Daoy (cell line): ENCODE measurements at regions not wholly inside any gene's neighbourhood (a gene's known extent, or its start where the extent isn't known, plus 50 kb on each side); places are given as distances from the start of the nearest gene placed in this dataset.
A peak's percentile ranks its signal among the peaks of the same experiment; 100 is the strongest.
"Not testable (repeated sequence)": the region's sequence is repeated elsewhere in the genome, so short reads cannot be mapped to it uniquely, and the experiment has no call there.

Source experiments
- DNase-seq: peaks from one replicate; pipeline ENCODE4 v3.0.0-alpha.2; 2015; ENCODE audit warnings: low read depth

- DNase-seq = not testable (repeated sequence)
Observed at GRCh38 chr7:84880326-84880997, 306.4 kb downstream of the SEMA3D start.

GRCh38 chr7:84879570-84880325 is 307.1 kb downstream of the SEMA3D start:
- DNase-seq = no peak

- no peak for DNase-seq
Observed at GRCh38 chr7:84877943-84878570, 308.8 kb downstream of the SEMA3D start.

- no peak for DNase-seq
Observed at GRCh38 chr7:84876061-84876821, 310.6 kb downstream of the SEMA3D start.

- DNase-seq = no peak
Observed at GRCh38 chr7:84865560-84865959, 321.3 kb downstream of the SEMA3D start.

GRCh38 chr7:84857336-84857735 is 329.5 kb downstream of the SEMA3D start:
- DNase-seq = no peak

- no peak for DNase-seq
Observed at GRCh38 chr7:84855758-84856157, 331.1 kb downstream of the SEMA3D start.

GRCh38 chr7:84848974-84849372 is 337.9 kb downstream of the SEMA3D start:
- not testable (repeated sequence) for DNase-seq

- DNase-seq = no peak
Observed at GRCh38 chr7:84848219-84848973, 338.5 kb downstream of the SEMA3D start.

GRCh38 chr7:84847790-84848189 is 339.1 kb downstream of the SEMA3D start:
- DNase-seq = peak; percentile 4

GRCh38 chr7:84847038-84847437 is 339.8 kb downstream of the SEMA3D start:
- no peak for DNase-seq

- no peak for DNase-seq
Observed at GRCh38 chr7:84845971-84846370, 340.9 kb downstream of the SEMA3D start.

GRCh38 chr7:84844771-84845170 is 342.1 kb downstream of the SEMA3D start:
- DNase-seq = no peak

GRCh38 chr7:84841809-84842208 is 345.0 kb downstream of the SEMA3D start:
- DNase-seq = no peak

- DNase-seq = no peak
Observed at GRCh38 chr7:84838857-84839256, 348.0 kb downstream of the SEMA3D start.

- no peak for DNase-seq
Observed at GRCh38 chr7:84837405-84837804, 349.5 kb downstream of the SEMA3D start.

GRCh38 chr7:84829719-84830118 is 357.1 kb downstream of the SEMA3D start:
- DNase-seq = no peak

GRCh38 chr7:84824057-84824651 is 362.7 kb downstream of the SEMA3D start:
- DNase-seq = no peak

- DNase-seq = no peak
Observed at GRCh38 chr7:84823530-84823929, 363.3 kb downstream of the SEMA3D start.

GRCh38 chr7:84822941-84823510 is 363.8 kb downstream of the SEMA3D start:
- DNase-seq = no peak
